ENCODE measurements at regions not wholly inside any gene's neighbourhood (a gene's known extent, or its start where the extent isn't known, plus 50 kb on each side); places are given as distances from the start of the nearest gene placed in this dataset.

DNA sequence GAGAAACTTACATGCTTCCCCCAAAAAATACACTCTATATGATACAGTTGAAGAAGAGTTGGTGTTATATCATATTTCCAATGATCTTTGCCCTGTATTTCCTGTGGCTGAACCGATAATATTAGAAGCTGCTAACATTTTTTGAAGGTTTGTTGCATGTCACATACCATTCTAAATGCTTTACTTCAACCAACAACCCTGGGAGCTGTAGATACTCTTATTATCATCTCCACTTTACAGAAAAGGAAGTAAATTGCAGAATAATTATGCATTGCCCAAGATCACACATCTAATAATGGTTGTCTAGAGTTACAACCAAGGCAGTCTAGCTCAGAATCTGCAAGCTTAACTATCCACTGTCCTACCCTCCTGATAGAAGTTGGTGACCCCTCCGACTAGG is 182.8 kb downstream of the NUAK1 start:
- WGBS = 48% methylated on average over 2 of the region's 2 CpGs
- Histone ChIP-seq H3K9me3 (no peaks in the 10 kb centered on the region), H3K4me1 (peaks cover 0 to 18% (median 0%) of the 10 kb centered on the region in 4 donors), H3K4me3 (no peak overlapping the region), H3K27me3 (no peaks in the 10 kb centered on the region), H3K36me3 (no peaks in the 10 kb centered on the region), H3K27ac (replicated peaks in 1 of 4) (no peak overlapping the region)
- intact Hi-C loops (cut with DNase I) = no loop called here
- TF ChIP-seq POLR2AphosphoS5 (IDR thresholded peaks at IDR 0.05) (no peak), EP300 (IDR thresholded peaks at IDR 0.05) (no peak), POLR2A (IDR thresholded peaks at IDR 0.05; ENCODE audit: low read depth) (no peak)
- TF ChIP-seq, protein P1, sequence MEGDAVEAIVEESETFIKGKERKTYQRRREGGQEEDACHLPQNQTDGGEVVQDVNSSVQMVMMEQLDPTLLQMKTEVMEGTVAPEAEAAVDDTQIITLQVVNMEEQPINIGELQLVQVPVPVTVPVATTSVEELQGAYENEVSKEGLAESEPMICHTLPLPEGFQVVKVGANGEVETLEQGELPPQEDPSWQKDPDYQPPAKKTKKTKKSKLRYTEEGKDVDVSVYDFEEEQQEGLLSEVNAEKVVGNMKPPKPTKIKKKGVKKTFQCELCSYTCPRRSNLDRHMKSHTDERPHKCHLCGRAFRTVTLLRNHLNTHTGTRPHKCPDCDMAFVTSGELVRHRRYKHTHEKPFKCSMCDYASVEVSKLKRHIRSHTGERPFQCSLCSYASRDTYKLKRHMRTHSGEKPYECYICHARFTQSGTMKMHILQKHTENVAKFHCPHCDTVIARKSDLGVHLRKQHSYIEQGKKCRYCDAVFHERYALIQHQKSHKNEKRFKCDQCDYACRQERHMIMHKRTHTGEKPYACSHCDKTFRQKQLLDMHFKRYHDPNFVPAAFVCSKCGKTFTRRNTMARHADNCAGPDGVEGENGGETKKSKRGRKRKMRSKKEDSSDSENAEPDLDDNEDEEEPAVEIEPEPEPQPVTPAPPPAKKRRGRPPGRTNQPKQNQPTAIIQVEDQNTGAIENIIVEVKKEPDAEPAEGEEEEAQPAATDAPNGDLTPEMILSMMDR (IDR thresholded peaks at IDR 0.05) = no peak
- DNase-seq (ENCODE audit: extremely low spot score) = no peak

DNA sequence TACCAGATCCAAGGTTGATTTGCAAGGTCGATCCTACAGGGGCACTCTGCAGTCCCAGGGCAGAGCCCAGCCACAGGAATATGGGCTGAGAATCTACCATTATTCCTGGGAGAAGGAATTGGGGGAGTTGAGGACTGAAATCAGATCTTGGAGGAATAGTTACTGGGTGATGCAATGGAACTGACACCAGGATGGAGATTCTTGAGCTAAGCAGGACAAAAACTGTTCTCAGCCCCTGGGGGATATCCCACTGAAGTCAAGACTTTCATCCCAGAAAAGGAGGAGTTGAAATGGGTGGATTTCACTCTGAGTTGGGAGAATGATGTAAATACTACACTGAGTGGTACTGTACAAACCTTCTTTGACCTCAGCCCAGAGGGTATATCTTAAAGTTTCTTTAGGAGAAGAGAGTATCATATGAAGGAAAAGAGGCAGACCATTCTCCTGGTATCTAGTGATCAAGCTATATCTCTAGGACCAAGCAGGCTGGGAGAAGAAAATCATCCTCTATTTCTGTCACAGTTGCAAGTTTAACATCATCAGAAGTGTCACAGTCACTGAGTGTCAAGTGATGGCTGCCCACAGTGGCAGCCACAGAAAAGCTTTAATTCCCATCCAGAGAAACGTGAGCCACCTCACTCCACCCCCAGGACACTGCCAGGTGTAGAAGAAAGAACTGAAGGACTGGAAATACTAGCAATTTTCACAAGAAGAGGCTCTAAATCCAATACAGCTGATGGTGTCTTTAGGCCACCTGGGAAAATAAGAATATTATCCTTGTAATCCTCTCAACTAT is 181.9 kb downstream of the NUAK1 start:
- WGBS = 81% methylated on average over 2 of the region's 2 CpGs
- intact Hi-C loops (cut with DNase I) = no loop called here

DNA sequence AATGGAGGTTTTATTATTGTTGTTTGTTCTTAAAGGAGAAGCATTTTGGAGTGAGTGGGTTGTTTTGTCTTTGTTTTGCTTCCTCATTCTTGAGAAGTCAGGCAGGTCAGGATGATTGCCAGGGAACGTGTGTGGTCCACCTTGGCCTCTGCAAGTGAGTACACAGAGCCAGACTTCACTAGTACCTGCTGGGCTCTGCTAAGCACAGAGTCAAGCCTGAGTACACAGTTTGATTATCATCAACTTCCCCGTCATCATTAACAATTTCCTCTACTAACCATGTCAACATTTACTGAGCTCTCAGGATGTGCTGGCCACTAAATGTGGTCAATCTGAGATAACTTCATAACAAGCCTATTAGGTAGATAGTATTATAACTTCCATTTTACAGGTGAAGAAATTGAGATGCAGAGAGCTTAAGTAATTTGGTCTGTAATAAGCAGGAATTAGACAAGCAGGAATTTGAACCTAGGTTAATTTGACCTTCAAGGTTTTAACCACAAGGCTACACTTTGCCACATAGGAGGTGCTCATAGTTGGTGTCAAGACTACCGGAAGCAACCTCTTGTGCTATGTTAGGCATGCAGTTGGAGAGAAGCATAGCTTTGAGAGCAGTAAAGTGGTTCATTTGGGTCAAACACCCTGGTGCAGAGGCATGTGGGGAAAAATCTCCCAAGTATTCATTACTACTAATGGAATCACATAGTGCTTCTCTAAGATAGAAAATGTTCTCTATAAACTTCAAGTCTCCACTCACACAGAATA is 178.3 kb downstream of the NUAK1 start:
- Histone ChIP-seq H3K27ac (replicated peaks in 1 of 4) (no peak overlapping the region), H3K36me3 (no peaks in the 10 kb centered on the region), H3K27me3 (no peaks in the 10 kb centered on the region), H3K4me1 (peaks cover 0 to 12% (median 0%) of the 10 kb centered on the region in 4 donors), H3K4me3 (no peak overlapping the region), H3K9me3 (no peaks in the 10 kb centered on the region)
- intact Hi-C loops (cut with DNase I) = no loop called here
- no peak for DNase-seq (ENCODE audit: extremely low spot score)
- TF ChIP-seq, protein P1 (IDR thresholded peaks at IDR 0.05) = no peak
- no peak for TF ChIP-seq POLR2AphosphoS5 (IDR thresholded peaks at IDR 0.05)
- TF ChIP-seq POLR2A (IDR thresholded peaks at IDR 0.05; ENCODE audit: low read depth) = no peak
- no peak for TF ChIP-seq EP300 (IDR thresholded peaks at IDR 0.05)
- 59% methylated on average over 3 of the region's 3 CpGs for WGBS

More for the DNA sequence above, 181.9 kb downstream of the NUAK1 start:
- no peak overlapping the region for H3K4me3 ChIP-seq
- H3K4me1 ChIP-seq = peaks cover 0 to 20% (median 0%) of the 10 kb centered on the region in 4 donors
- TF ChIP-seq POLR2A (IDR thresholded peaks at IDR 0.05; ENCODE audit: low read depth) = no peak
- TF ChIP-seq POLR2AphosphoS5 (IDR thresholded peaks at IDR 0.05) = no peak
- TF ChIP-seq, protein P1 (IDR thresholded peaks at IDR 0.05) = no peak
- no peaks in the 10 kb centered on the region for H3K36me3 ChIP-seq
- no peak for DNase-seq (ENCODE audit: extremely low spot score)
- no peak overlapping the region for H3K27ac ChIP-seq (replicated peaks in 1 of 4)
- no peaks in the 10 kb centered on the region for H3K27me3 ChIP-seq
- H3K9me3 ChIP-seq = no peaks in the 10 kb centered on the region

DNA sequence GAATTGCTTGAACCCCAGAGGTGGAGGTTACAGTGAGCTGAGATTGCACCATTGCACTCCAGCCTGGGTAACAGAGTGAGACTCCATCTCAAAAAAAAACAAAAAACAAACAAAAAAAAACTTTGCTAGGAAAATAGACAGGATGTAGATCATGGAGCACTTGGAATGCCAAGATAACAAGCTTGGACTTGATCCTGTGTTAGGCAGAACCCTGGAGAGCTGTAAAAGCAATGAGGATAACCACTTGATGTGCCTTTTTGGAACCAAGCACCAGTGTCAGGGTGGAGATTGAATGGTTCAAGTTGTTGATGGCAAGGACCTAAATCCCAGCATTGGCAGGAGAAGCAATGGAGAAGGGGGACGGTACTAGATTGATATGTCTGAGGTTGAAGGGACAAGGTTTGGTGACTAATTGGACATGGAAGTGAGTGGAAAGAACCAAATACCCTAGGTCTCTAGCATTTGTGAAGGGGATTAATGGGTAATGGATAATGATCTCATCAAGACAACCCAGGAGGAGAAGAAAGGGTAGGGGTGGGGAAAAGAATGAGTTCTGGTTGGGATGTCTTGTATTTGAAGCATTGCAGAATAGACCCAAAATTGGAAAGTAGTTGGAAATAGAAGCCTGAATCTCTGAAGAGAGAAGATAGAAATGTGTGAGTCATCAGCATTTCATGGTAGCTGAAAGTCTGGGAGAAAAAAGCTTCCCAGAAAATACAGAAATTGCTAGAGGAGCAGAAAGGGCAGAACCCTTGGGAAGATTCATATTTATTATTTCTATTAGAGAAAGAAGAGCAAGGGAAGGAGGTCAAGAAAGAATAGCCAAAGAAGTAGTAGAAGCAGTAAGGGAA is 176.7 kb downstream of the NUAK1 start:
- H3K36me3 ChIP-seq = no peaks in the 10 kb centered on the region
- peaks cover 3 to 13% (median 4%) of the 10 kb centered on the region in 4 donors for H3K4me1 ChIP-seq
- intact Hi-C loops (cut with DNase I) = no loop called here
- TF ChIP-seq, protein P1 (IDR thresholded peaks at IDR 0.05) = no peak
- TF ChIP-seq POLR2AphosphoS5 (IDR thresholded peaks at IDR 0.05) (no peak), EP300 (IDR thresholded peaks at IDR 0.05) (no peak)
- H3K27ac ChIP-seq (replicated peaks in 1 of 4) = no peak overlapping the region
- no peak for DNase-seq (ENCODE audit: extremely low spot score)
- no peak overlapping the region for H3K4me3 ChIP-seq
- WGBS = 96% methylated on average over 1 of the region's 1 CpG
- no peaks in the 10 kb centered on the region for H3K27me3 ChIP-seq
- no peaks in the 10 kb centered on the region for H3K9me3 ChIP-seq

All from esophagus muscularis mucosa (tissue), 4 donors.